HL-60 (cell line): ENCODE measurements at regions not wholly inside any gene's neighbourhood (a gene's known extent, or its start where the extent isn't known, plus 50 kb on each side); places are given as distances from the start of the nearest gene placed in this dataset.

Source experiments
- POLR2AphosphoS5 ChIP-seq: IDR thresholded peaks from 2 replicates; pipeline ENCODE4 v1.6.1; 2012; ENCODE audit warnings: low read depth
- TF ChIP-seq, protein P1 (sequence below): IDR thresholded peaks from one replicate; pipeline ENCODE4 v1.5.1; 2011; ENCODE audit warnings: low read length, control low read depth, inconsistent platforms; ENCODE audit not compliant: insufficient read depth

DNA sequence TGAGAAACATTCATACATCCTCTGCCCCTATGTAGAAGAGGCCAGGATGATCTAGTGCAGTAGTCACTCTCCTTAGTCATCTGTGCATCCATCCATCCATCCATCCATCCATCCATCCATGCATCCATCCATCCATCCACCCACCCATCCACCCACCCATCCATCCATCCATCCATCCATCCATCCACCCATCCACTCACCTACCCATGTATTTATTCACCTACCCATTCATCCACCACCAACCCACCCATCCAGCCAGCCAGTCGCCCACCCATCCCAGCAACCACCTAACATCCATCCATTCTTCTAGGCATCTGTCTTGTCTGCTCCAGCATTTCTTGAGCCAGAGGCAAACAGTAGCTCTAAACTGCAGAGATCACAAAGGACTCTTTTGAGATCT lies 87.1 kb downstream of the MSX2 start:
- TF ChIP-seq, protein P1, sequence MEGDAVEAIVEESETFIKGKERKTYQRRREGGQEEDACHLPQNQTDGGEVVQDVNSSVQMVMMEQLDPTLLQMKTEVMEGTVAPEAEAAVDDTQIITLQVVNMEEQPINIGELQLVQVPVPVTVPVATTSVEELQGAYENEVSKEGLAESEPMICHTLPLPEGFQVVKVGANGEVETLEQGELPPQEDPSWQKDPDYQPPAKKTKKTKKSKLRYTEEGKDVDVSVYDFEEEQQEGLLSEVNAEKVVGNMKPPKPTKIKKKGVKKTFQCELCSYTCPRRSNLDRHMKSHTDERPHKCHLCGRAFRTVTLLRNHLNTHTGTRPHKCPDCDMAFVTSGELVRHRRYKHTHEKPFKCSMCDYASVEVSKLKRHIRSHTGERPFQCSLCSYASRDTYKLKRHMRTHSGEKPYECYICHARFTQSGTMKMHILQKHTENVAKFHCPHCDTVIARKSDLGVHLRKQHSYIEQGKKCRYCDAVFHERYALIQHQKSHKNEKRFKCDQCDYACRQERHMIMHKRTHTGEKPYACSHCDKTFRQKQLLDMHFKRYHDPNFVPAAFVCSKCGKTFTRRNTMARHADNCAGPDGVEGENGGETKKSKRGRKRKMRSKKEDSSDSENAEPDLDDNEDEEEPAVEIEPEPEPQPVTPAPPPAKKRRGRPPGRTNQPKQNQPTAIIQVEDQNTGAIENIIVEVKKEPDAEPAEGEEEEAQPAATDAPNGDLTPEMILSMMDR = no peak
- TF ChIP-seq POLR2AphosphoS5 = no peak
